ENCODE measurements at regions not wholly inside any gene's neighbourhood (a gene's known extent, or its start where the extent isn't known, plus 50 kb on each side); places are given as distances from the start of the nearest gene placed in this dataset.
"Not testable (repeated sequence)": the region's sequence is repeated elsewhere in the genome, so short reads cannot be mapped to it uniquely, and the experiment has no call there.

DNA sequence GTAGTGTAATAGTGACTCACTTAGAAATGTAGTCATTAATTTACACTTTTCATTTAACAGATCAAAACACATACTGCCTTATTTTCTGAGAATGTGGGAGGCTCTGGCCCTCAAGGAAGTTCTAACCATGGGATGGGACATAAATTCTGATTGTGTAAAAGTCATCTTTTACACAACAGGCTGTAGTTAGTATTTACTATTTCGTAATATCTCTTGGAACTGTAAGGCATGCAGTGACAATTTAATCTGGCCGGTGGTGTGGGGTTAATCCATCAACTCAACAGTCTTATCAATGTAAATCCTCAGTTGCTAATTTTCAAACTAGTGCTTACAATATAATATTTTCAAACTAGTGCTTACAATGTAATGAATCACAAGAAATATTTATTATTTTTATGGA is 1599.2 kb downstream of the EFNB2 start:
- DNase-seq, result no peak
- H3K9me3 Mint-ChIP-seq, result peaks cover 8% of the 10 kb centered on the region
- H3K4me3 ChIP-seq (ENCODE audit: low read length), result no peak overlapping the region
- H3K27ac ChIP-seq (ENCODE audit: low read depth, low read length), result no peak overlapping the region
- no peaks in the 10 kb centered on the region for H3K36me3 ChIP-seq (ENCODE audit: control insufficient read depth, insufficient read depth, low read length)
- no peaks in the 10 kb centered on the region for H3K36me3 Mint-ChIP-seq (ENCODE audit: low read depth)
- no peak overlapping the region for H3K27ac Mint-ChIP-seq
- H3K4me1 ChIP-seq (ENCODE audit: control insufficient read depth, insufficient read depth, low read length), result peaks cover 3% of the 10 kb centered on the region
- TF ChIP-seq, protein P1, sequence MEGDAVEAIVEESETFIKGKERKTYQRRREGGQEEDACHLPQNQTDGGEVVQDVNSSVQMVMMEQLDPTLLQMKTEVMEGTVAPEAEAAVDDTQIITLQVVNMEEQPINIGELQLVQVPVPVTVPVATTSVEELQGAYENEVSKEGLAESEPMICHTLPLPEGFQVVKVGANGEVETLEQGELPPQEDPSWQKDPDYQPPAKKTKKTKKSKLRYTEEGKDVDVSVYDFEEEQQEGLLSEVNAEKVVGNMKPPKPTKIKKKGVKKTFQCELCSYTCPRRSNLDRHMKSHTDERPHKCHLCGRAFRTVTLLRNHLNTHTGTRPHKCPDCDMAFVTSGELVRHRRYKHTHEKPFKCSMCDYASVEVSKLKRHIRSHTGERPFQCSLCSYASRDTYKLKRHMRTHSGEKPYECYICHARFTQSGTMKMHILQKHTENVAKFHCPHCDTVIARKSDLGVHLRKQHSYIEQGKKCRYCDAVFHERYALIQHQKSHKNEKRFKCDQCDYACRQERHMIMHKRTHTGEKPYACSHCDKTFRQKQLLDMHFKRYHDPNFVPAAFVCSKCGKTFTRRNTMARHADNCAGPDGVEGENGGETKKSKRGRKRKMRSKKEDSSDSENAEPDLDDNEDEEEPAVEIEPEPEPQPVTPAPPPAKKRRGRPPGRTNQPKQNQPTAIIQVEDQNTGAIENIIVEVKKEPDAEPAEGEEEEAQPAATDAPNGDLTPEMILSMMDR (conservative IDR thresholded peaks at IDR 0.05), result no peak
- H3K9me3 ChIP-seq (ENCODE audit: control insufficient read depth, low read length), result no peaks in the 10 kb centered on the region
- H3K4me3 Mint-ChIP-seq, result no peak overlapping the region
- H3K27me3 Mint-ChIP-seq (ENCODE audit: insufficient read depth), result no peaks in the 10 kb centered on the region
- H3K27me3 ChIP-seq (ENCODE audit: control insufficient read depth, insufficient read depth, low read length, poor library complexity, severe bottlenecking), result no peaks in the 10 kb centered on the region
- H3K4me1 Mint-ChIP-seq, result peaks cover 4% of the 10 kb centered on the region
- WGBS, 2 experiments (ENCODE audit: insufficient coverage in 1 of 2, insufficient read length in 1 of 2), result 63% methylated on average over 1 of the region's 2 CpGs; no CpG with 5 or more reads in 1 of the 2 experiments
- H3K9ac ChIP-seq (ENCODE audit: extremely low read depth, low read length, poor library complexity, severe bottlenecking), result no peak overlapping the region

DNA sequence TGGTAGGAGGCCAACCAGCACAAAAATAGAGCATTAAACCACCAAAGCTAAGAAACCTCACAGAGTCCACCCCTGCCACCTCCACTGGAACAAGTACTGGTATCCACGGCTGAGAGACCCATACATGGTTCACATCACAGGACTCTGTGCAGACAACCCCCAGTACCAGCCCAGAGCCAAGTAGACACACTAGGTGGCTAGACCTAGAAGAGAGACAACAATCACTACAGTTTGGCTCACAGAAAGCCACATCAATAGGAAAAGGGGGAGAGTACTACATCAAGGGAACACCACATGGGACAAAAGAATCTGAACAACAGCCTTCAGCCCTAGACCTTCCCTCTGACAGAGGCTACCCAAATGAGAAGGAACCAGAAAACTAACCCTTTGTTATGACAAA is 1614.9 kb downstream of the EFNB2 start:
- not testable (repeated sequence) for H3K36me3 Mint-ChIP-seq (ENCODE audit: low read depth); H3K4me3 Mint-ChIP-seq; H3K27me3 Mint-ChIP-seq (ENCODE audit: insufficient read depth); H3K4me1 ChIP-seq (ENCODE audit: control insufficient read depth, insufficient read depth, low read length); H3K27ac Mint-ChIP-seq; H3K4me1 Mint-ChIP-seq; H3K27me3 ChIP-seq (ENCODE audit: control insufficient read depth, insufficient read depth, low read length, poor library complexity, severe bottlenecking); H3K4me3 ChIP-seq (ENCODE audit: low read length); H3K9ac ChIP-seq (ENCODE audit: extremely low read depth, low read length, poor library complexity, severe bottlenecking); H3K36me3 ChIP-seq (ENCODE audit: control insufficient read depth, insufficient read depth, low read length); H3K27ac ChIP-seq (ENCODE audit: low read depth, low read length); H3K9me3 ChIP-seq (ENCODE audit: control insufficient read depth, low read length); DNase-seq
- H3K9me3 Mint-ChIP-seq, result peaks cover 27% of the 10 kb centered on the region
- 100% methylated on average over 1 of the region's 1 CpG; no CpG with 5 or more reads in 1 of the 2 experiments for WGBS, 2 experiments (ENCODE audit: insufficient coverage in 1 of 2, insufficient read length in 1 of 2)

DNA sequence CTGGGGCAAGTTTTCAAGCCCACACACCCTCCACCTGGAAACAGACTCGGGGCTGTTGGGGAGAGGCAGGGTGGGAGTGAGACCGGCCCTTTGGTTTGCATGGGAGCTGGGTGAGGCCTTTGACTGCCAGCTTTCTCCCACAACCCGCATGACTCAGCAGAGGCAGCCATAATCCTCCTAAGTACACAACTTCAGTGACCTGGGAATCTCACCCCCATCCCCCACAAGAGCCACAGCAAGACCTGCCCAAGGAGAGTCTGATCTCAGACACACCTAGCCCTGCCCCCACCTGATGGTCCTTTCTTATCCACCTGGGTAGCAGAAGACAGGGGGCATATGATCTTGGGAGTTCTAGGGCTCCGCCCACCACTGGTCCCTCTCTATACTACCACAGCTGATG is 1615.4 kb downstream of the EFNB2 start:
- Mint-ChIP-seq H3K9me3 (peaks cover 25% of the 10 kb centered on the region), H3K27me3 (ENCODE audit: insufficient read depth) (no peaks in the 10 kb centered on the region), H3K4me1 (no peaks in the 10 kb centered on the region), H3K4me3 (no peak overlapping the region), H3K36me3 (ENCODE audit: low read depth) (no peaks in the 10 kb centered on the region), H3K27ac (peak overlapping the region; percentile 21)
- H3K27me3 ChIP-seq (ENCODE audit: control insufficient read depth, insufficient read depth, low read length, poor library complexity, severe bottlenecking), result no peaks in the 10 kb centered on the region
- no peak overlapping the region for H3K4me3 ChIP-seq (ENCODE audit: low read length)
- no peaks in the 10 kb centered on the region for H3K4me1 ChIP-seq (ENCODE audit: control insufficient read depth, insufficient read depth, low read length)
- TF ChIP-seq, protein P1 (conservative IDR thresholded peaks at IDR 0.05), result no peak
- 84% methylated on average over 4 of the region's 4 CpGs; no CpG with 5 or more reads in 1 of the 2 experiments for WGBS, 2 experiments (ENCODE audit: insufficient coverage in 1 of 2, insufficient read length in 1 of 2)
- DNase-seq, result peak; percentile 56
- H3K27ac ChIP-seq (ENCODE audit: low read depth, low read length), result no peak overlapping the region
- H3K36me3 ChIP-seq (ENCODE audit: control insufficient read depth, insufficient read depth, low read length), result no peaks in the 10 kb centered on the region
- H3K9me3 ChIP-seq (ENCODE audit: control insufficient read depth, low read length), result peaks cover 9% of the 10 kb centered on the region
- H3K9ac ChIP-seq (ENCODE audit: extremely low read depth, low read length, poor library complexity, severe bottlenecking), result no peak overlapping the region

DNA sequence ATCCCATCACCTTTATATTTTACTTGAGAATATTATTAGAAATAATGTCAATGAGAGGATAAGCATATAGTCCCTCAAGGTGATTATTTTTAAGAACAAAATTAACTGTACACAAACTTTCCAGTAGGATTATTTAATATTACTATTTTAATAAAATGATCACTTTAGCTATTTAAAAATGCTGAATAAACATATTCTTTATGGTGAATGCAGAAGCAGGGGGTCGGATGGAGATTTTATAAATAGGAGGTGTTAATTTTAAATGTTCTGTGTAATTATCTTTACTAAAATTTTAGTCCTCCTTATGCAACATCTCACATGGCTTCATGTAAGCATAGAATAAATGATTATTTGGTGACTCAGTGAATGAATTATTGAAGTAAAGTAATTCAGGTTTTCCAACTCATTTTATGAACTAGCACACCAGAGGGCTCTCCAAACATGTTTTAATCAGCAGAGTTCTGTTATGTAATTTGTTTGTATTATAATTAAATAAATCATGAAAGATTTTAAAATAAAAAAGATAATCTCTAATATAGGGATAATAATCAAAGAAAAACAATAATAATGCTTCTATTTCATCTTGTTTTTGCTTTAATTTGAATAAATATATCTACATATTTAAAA is 1635.2 kb downstream of the EFNB2 start:
- H3K36me3 Mint-ChIP-seq (ENCODE audit: low read depth), result no peaks in the 10 kb centered on the region
- Histone ChIP-seq H3K27ac (ENCODE audit: low read depth, low read length) (no peak overlapping the region), H3K9ac (ENCODE audit: extremely low read depth, low read length, poor library complexity, severe bottlenecking) (no peak overlapping the region), H3K9me3 (ENCODE audit: control insufficient read depth, low read length) (no peaks in the 10 kb centered on the region), H3K4me1 (ENCODE audit: control insufficient read depth, insufficient read depth, low read length) (no peaks in the 10 kb centered on the region), H3K36me3 (ENCODE audit: control insufficient read depth, insufficient read depth, low read length) (no peaks in the 10 kb centered on the region), H3K27me3 (ENCODE audit: control insufficient read depth, insufficient read depth, low read length, poor library complexity, severe bottlenecking) (no peaks in the 10 kb centered on the region), H3K4me3 (ENCODE audit: low read length) (no peak overlapping the region)
- TF ChIP-seq, protein P1 (conservative IDR thresholded peaks at IDR 0.05), result no peak
- H3K27me3 Mint-ChIP-seq (ENCODE audit: insufficient read depth), result no peaks in the 10 kb centered on the region
- H3K4me3 Mint-ChIP-seq, result no peak overlapping the region
- no CpG with 5 or more reads among the region's 1 CpG for WGBS, 2 experiments (ENCODE audit: insufficient coverage in 1 of 2, insufficient read length in 1 of 2)
- H3K9me3 Mint-ChIP-seq, result no peaks in the 10 kb centered on the region
- H3K27ac Mint-ChIP-seq, result no peak overlapping the region
- no peak for DNase-seq
- H3K4me1 Mint-ChIP-seq, result no peaks in the 10 kb centered on the region

Measured in endodermal cell (in vitro differentiated cells).